Inflammatory macrophage treated with lipopolysaccharide for 4 hours (primary cell): ENCODE measurements at regions not wholly inside any gene's neighbourhood (a gene's known extent, or its start where the extent isn't known, plus 50 kb on each side); places are given as distances from the start of the nearest gene placed in this dataset.
A peak's percentile ranks its signal among the peaks of the same experiment; 100 is the strongest.
"Not testable (repeated sequence)": the region's sequence is repeated elsewhere in the genome, so short reads cannot be mapped to it uniquely, and the experiment has no call there.

Experiments used
- DNase-seq: peaks from one replicate; pipeline ENCODE4 v3.0.0-alpha.2; 2020

DNA sequence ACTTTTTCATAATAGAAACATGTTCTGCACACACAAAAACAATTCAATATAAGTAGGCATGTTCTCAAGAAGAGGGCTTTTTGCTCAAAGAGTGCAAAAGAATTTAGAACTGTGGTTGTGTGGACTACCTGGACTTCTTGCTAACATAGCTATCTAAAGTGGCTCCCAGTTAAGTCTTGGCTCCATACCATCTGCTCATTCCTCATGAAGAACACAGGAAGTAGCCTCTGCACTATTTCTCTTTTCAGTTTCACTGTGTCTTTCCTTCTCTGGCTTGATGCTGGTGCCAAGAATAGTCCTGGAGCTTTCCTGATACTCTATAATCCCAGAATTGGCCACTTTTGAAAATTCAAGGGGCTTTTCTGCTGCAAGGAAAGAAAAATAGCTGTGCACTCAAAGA lies 127.4 kb downstream of the CCER1 start:
- no peak for DNase-seq

DNA sequence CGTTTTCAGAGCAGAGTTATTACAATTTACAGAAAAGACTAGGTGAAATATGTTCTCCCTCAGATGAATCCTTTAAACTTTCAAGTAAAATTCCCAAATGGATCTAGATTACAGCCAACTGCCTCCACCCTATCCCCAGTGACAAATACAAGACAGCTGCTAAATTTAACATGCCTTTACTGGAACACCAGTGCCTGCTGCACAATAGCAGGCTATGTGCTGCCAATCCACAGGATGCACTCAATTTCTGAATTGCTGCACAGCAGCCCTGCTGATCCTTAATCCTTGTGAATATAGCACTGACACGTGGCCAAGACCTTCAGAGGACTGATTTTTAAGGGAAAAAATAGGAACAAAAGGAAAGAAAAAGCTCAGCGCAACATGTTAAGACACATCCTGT lies 128.9 kb downstream of the CCER1 start:
- DNase-seq = no peak

DNA sequence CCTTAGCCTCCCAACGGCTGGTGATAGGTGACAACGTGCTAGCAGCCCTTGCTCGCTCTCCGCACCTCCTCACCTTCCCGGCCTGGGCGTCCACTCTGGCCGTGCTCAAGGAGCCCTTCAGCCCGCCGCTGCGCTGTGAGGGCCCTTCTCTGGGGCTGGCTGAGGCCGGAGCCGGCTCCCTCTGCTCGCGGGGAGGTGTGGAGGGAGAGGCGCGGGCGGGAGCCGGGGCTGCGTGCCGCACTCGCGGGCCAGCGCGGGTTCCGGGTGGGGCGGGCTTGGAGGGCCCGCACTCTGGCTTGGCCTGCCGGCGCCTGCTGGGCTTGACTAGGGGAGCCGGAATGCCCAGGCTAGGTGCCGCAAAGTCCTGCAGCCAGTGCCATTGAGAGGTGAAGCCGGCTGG lies 131.1 kb downstream of the CCER1 start:
- DNase-seq = no peak

DNA sequence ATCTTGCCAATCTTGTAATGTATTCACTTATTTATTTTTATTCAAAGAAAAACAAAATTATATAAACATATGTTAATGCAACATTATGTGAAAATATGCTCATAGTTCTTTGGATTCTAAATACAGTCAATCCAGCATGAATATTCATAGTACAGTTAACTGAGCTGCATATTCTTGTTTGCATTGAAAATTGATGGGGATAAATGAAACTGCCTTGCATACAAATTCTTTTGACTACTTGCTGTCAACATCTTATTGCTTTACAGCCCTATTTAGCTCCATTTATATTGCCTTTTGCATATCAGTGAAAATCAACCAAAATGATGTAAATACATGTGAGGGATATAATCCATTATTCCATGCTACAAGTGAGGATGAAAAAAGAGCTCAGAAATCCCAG lies 135.3 kb downstream of the CCER1 start:
- no peak for DNase-seq

DNA sequence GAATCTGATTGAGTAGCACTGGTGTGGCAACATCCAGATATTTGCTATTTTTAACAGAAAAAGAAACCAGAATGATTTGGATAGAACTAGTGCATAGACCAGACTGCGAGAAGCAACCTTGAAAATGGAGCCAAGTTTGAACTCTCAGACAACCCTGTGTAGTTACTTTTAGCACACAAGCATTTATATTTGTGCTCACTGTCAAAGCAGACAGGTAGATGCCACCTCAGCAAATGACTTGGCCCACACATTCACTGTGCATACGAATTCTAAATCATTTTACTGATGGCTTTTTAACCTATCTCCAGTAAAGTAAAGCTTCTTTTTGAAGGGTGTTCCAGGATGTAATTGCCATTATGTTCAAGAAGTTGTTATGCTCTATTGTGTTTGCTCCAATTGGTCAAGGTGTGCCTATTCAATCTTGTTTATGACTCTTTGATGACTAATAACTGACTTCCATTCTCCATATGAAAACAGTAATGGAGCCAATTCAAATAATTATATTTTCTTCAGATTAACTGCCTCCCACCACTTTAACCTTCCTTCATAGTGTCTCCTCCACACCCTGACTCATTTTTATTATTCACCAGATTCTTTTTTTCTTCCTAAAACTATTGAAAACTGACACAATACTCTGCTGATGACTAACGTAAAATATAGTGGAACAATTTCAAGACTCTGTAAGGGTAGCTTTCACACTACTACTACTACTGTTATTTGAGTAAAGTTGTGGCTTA lies 138.5 kb downstream of the CCER1 start:
- no peak for DNase-seq

DNA sequence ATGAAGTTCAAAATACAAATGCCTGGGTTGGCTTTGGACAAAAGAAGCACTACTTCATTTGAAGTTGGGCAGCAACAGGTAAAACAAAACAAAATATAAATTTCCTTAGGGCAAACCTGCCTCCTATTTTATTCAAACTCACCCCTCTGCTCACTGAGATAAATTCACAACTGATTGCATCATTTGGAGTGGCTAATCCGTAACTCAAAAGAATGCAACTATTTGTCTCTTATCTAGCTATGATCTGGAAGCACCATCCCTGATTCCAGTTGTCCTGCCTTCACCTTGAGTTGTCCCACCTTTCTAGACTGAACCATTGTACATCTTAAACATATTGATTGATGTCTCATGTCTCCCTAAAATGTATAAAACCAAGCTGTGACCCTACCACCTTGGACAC lies 145.0 kb downstream of the CCER1 start:
- DNase-seq = no peak

DNA sequence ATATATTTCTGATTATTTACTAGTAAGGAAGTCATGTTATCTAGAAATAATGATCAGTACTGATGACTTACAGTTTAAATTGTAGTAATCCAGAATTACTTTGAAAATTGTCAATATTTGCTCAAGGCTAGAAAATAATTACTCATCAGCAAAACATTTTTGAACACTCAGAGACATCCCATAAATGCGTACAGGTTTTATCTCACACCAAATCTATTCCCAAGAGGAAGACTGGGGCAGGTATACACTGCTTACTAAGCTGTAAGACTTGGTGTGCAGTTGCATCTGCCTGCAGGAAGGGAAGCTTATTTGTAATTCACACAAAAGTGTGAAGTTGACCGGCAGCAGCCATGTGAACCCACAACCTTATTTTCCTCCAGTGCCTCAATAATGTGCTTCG lies 146.4 kb downstream of the CCER1 start:
- DNase-seq = no peak

DNA sequence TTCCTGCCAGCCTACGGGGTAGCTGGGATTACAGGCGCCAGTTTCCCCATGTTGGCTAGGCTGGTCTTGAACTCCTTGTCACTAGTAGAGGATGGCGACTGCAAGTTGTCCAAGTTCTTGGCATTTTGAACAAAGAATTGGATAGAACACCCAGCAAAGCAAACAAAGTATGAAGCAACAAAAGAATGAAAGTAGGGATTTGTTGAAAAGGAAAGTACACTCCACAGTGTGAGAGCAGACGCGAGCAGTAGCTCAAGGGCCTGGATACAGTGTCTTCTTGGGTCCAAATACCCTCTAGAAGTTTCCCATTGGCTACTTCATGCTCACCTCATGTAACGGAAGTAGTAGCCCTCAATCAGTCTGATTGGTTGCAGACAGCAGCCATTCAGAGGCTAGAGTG lies 152.2 kb downstream of the CCER1 start:
- no peak for DNase-seq

DNA sequence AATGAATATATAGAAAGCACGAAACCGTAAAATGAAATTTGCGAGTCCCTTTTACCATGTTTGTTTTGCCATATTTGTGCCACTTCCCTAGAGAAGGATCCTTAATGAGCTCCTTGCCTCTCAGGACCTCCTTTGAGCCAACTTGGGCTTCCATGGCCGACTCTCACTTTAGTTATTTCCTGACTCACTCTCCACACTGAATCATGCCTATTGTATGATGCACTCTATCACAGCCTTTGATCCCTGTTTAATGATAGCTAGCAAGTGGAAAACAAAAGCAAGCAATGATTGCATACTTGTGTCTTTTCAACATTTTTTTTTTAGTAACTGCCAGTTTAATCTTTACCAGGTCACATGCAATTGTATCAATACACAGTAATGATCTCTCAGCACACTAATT lies 153.2 kb downstream of the CCER1 start:
- no peak for DNase-seq

DNA sequence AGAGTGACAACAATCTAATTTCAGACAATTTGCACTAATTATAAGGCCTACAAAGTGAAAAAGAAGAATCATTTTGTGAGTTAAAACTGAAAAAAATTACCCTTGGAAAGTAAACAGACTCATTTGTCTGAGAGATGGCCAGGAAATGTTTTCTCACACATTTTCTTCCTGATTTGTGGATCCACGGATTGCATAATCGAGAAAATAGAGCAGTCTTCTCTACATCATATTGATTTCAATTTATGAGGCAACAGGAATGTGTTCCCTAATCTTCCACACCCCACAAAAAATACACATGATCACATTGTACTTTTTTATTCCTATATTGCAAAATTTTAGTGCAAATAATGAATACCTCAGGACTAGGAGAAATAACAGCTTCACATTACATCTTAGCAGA lies 160.8 kb downstream of the CCER1 start:
- no peak for DNase-seq

DNA sequence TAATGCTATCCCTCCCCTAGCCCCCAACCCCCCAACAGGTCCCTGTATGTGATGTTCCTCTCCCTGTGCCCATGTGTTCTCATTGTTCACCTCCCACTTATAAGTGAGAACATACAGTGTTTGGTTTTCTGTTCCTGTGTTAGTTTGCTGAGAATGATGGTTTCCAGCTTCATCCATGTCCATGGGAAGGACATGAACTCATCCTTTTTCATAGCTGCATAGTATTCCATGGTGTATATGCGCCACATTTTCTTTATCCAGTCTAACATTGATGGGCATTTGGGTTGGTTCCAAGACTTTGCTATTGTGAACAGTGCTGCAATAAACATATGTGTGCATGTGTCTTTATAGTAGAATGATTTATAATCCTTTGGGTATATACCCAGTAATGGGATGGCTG lies 162.3 kb downstream of the CCER1 start:
- not testable (repeated sequence) for DNase-seq

DNA sequence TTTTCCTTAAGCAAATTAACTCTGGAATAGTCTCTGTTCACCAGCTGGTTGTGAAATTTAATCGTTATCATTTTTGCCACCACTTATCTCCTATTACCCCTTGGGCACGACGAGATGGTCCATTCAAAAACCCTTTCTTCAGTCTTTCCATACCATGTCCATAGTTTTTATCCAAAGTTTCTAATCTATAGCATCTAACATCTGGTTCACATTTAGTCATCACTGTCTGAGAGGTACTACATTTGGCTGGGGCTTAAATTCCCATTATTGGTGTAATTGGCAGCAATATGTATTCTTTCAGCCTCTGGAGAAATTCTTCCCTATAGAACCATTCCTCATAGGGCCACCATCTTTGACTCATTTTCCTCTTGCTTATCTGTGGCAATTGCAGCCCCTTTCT lies 163.5 kb downstream of the CCER1 start:
- DNase-seq = no peak

DNA sequence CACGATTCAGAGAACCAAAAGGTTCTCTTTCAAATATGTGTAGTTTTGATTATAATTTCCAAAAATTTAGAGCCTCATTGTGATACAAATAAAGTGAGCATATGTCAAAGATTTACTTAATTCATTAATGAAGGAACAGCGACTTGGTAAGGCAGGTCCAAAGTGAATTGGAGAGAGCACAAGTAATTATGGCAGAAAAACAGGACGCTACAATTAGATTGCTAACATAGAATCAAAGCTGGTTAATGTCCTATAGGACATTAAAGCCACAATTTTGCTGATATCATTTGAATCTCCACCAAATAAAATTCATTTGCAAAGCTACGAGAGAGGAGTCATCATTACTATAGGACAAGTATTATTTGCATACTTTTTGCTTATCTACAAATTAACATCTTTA lies 164.2 kb downstream of the CCER1 start:
- no peak for DNase-seq

DNA sequence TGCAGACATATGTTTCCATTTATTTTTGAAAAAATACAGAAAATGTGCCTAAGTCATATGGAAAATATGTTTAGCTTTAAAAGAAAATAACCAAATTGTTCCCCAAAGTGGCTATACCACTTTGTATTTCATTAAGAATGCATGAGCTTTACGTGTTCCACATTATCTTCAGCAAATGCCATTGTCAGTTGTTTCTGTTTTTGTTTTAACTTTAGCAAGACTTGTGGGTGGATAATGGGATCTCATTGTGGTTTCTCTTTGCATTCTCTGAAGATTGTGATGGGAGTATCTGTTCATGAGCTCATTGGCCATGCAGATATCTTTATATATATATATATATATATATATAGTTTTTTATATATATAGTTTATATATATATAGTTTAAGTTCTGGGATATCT lies 181.5 kb downstream of the CCER1 start:
- no peak for DNase-seq

DNA sequence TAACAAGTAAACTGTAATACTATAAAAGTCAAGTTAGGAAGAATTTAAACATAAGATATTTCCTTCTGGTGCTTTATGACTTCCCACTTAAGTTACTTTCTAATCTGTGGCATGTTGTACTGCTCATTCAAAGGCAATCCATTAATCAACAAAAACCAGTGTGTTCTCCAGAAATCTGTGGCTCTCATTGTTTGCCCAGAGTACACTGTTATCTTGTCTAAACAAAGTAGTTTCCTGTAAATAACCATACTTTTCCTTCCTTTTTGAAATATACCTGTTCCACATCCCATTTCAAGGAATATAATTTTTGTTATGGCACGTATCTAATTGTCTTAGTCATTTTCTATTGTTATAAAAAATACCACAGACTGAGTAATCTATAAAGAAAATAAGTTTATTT lies 184.1 kb downstream of the CCER1 start:
- no peak for DNase-seq

DNA sequence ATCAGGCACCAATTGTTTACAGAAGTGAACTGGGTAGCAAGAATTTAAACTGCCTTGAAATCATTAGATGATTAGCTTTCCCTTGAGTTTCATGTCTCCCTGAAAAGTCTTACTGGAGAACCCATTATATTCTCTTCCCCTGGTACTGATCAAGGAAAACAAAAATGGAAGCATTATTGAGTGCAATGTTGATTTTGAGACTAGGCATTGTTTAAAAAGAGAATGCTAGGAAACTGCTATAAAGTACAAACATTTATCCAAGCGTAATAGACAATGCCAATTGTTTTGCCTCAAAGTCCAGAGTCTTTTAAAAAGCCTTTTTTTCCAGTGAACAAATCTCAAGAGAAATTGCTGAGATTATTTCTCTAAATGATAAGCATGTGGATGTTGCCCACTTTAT lies 197.0 kb downstream of the CCER1 start:
- no peak for DNase-seq

DNA sequence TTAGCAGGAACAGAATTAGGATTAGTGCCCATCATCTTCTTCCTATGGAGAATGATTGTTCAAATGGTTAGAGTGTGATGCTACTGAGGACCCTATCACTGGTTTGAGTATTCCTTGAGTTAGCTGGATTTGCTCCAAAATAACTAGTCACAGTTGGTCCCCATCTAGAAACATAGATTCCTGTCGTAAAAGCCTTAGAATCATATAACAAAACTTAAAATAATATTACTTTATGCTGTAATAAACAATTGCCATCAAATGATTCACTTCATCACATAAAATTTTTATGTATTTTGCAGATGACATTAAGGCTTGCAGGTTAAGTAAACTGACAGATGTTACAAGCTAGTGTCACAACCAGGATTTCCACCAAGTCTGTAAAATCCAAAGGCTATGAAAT lies 209.8 kb downstream of the CCER1 start:
- DNase-seq = no peak

DNA sequence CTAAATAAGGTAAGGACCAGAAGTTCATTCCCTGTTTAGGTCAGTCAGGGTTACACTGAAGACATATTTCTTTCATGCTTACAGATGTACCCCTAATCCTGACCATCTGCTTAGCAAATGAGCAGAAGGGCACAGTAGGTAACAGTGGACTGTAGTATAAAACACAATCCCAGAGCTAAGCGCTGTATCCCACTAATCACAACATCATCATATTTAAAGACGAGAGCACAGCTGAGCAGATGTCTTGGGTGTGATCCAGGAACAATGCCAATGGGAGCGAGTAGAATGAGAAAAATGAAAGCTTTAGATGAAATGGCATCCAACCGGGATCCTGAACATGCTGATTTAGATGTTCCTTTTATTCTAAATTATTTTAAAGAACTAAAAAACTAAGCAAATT lies 213.4 kb downstream of the CCER1 start:
- no peak for DNase-seq

DNA sequence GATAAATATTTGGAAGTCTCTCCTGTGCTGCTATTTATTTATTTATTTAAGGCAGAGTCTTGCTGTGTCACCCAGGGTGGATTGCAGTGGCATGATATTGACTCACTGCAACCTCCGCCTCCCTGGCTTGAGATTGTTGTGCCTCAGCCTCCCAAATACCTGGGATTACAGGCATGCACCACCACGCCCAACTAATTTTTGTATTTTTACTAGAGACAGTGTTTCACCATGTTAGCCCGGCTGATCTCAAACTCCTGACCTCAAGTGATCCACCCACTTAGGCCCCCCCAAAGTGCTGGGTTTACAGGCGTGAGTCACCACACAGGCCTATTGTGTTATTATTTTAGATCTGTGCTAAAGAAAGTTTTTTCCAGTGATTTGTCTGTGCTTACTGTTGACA lies 225.2 kb downstream of the CCER1 start:
- no peak for DNase-seq

DNA sequence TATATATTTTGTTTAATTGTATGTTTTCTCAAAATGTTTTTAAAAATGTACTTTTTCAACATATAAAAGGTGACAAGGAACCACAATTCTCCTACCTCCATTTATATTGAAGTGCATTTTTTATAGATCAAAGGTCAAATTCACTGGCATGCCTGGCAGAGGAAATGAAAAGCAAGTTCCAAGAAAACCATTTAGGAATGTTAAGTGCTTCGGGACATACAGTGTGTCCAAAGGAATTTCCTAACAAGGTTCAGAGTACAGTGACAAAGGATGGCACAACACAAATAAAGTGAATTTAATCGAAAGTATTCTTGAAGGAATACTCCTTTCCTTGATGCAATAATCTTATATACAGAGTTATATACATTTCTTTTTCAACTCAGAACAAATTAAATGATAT lies 242.3 kb downstream of the CCER1 start:
- no peak for DNase-seq

DNA sequence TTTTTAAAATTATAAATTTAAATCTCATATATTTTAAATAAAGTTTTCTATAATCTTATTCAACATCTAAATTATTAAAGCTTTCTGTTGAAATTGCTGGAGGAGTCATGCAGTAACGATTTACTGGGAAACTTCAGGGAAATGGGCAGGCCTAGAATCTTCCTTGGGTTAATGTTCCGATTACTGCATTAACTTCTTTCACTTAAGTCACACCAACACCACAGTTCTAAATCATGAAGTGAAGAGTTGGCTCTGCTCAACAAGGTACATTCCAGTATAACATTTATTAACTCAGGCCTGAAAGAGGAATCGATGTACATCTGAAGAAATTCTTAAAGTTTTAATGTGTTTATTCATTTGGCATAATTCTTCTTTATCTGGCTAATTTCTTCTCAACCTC lies 244.3 kb downstream of the CCER1 start:
- no peak for DNase-seq

DNA sequence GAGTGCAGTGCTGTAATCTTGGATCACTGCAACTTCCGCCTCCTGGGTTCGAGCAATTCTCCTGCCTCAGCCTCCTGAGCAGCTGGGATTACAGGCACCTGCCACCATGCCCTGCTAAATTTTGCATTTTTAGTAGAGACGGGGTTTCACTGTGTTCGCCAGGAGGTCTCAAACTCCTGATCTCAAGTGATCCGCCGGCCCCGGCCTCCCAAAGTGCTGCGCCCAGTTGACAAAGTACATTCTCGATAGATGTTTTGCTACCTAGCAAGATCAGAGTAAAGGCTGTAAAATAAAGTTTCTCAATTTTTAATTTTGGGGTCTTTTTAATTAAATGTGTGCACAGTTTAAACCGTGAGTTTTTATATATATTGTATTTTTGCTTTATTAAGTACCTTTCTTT lies 248.9 kb downstream of the CCER1 start:
- no peak for DNase-seq

DNA sequence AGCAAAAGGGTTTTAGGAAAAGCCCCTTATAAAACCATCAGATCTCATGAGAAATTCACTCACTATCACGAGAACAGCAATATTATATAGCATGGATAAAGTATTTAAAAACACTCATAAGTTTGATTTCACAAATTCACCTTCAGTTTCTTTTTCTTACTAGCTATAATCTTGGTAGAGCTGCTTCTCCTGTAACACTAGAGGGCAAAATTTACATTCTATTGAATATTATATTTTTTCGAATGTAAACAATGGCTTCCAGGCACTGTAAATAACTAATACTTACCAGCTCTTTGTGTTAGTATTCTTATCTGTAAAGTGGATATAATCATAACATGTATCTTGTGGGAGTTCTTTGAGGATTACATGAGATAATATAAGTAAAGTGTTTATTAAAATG lies 259.6 kb downstream of the CCER1 start:
- DNase-seq = no peak

DNA sequence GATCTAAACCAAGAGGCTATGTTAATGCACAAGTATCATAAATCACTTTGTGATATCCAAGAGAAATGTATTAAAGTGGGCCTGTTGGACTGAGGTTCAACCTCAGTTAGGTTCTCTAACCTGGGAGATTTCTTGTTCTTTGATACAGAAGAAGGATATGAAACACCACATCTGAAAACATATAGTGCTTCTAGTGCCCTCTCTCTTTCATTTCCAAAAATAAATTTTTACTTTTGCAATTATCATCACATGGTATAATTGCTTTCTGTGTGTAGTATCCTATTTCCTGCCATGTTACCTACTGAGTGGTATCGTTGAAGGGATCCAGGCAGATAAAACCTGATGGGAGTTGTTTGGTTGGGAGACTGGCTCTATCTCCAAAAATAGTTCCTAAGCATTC lies 264.9 kb downstream of the CCER1 start:
- DNase-seq = no peak

DNA sequence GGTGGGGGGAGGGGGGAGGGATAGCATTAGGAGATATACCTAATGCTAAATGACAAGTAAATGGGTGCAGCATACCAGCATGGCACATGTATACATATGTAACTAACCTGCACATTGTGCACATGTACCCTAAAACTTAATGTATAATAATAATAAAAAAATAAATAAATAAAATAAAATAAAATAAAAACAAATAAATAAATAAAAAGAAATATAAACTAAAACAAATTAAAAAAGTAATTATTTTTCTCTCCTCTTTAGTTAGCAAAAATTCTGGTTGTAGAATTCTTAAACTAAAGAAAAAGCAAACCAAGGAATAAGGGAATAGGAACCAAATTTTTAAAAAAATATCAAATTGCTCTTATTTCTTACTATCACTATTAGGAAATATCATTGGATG lies 267.3 kb downstream of the CCER1 start:
- DNase-seq = not testable (repeated sequence)

DNA sequence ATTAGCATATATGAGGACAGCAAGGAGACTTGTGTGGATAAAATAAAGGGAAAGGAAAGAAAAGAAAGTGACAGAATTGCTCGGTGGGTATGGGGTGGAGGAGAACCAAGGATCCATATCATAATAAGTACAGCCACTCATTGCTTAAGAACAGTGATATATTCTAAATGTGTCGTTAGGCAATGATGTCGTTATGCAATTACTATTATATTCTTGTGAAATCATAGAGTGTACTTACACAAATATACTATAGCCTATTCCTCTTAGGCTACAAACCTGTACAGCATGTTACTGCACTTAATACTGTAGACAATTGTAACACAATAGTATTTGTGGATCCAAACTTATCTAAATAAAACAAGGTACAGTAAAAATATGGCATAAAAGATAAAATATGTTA lies 271.1 kb downstream of the CCER1 start:
- DNase-seq = peak; percentile 38
